K562 (cell line): ENCODE measurements at regions not wholly inside any gene's neighbourhood (a gene's known extent, or its start where the extent isn't known, plus 50 kb on each side); places are given as distances from the start of the nearest gene placed in this dataset.

Experiments used
- CTCF ChIP-seq, 3 experiments: IDR thresholded peaks in 2 of 3; conservative IDR thresholded peaks in 1 of 3; 2 replicates each; pipeline ENCODE4 v1.5.1; 2011 to 2012; ENCODE audit warnings: low read length in 3 of 3, mild to moderate bottlenecking in 3 of 3, control low read depth in 2 of 3, improper control_type of control experiment in 1 of 3, inconsistent platforms in 1 of 3, low read depth in 1 of 3, mixed read lengths in 1 of 3, moderate library complexity in 1 of 3; ENCODE audit not compliant: insufficient read depth in 2 of 3
- EP300 ChIP-seq: IDR thresholded peaks from 2 replicates; pipeline ENCODE4 v1.6.1; 2012; ENCODE audit warnings: low read length, improper control_type of control experiment
- NELFE ChIP-seq: IDR thresholded peaks from 2 replicates; pipeline ENCODE4 v1.6.1; 2011; ENCODE audit warnings: mild to moderate bottlenecking; ENCODE audit not compliant: insufficient read depth, insufficient read length
- RBFOX2 ChIP-seq: fragments of 200-400 bp; formaldehyde crosslinking; IDR thresholded peaks from 2 replicates; pipeline ENCODE4 v1.6.1; 2017; ENCODE audit warnings: low read depth, mild to moderate bottlenecking, low read length, moderate library complexity
- RCOR1 ChIP-seq, 2 experiments: IDR thresholded peaks; 2 replicates each; pipeline ENCODE4 v1.6.1; 2012; ENCODE audit warnings: low read depth in 2 of 2, low read length in 2 of 2, borderline replicate concordance in 1 of 2, improper control_type of control experiment in 1 of 2
- REST ChIP-seq, 2 experiments: fragments of 450-650 bp; formaldehyde crosslinking in 1 of 2; IDR thresholded peaks; 2 replicates each; pipeline versions ENCODE4 v1.4.0 to v1.6.1; 2014 to 2020; ENCODE audit warnings: mild to moderate bottlenecking in 2 of 2, borderline replicate concordance in 1 of 2, low read depth in 1 of 2
- SMARCB1 ChIP-seq: IDR thresholded peaks from 2 replicates; pipeline ENCODE4 v1.6.1; 2011; ENCODE audit warnings: improper control_type of control experiment, low read depth; ENCODE audit not compliant: insufficient read length
- SNRNP70 ChIP-seq: fragments of 200-400 bp; formaldehyde crosslinking; optimal IDR thresholded peaks from 2 replicates; pipeline ENCODE3; 2017; ENCODE audit warnings: low read depth, low read length

GRCh38 chr9:26744191-26744965, 148.2 kb downstream of the CAAP1 start:
- peak in 2 of 3 experiments; percentile 4 to 49; a peak in 3 of 6 replicates for TF ChIP-seq CTCF (IDR thresholded peaks at IDR 0.05 in 2 of 3, conservative IDR thresholded peaks at IDR 0.05 in 1 of 3; ENCODE audit: insufficient read depth in 2 of 3, low read depth in 1 of 3, low read length in 3 of 3)
- no peak for TF ChIP-seq RBFOX2
- no peak for TF ChIP-seq SNRNP70
- TF ChIP-seq EP300: no peak
- TF ChIP-seq NELFE: no peak
- peak; percentile 43; the same call in 1 of the 2 replicates for TF ChIP-seq REST (IDR thresholded peaks at IDR 0.05; ENCODE audit: borderline replicate concordance)
- TF ChIP-seq REST (CRISPR knock-in tag; IDR thresholded peaks at IDR 0.05; ENCODE audit: low read depth): no peak
- TF ChIP-seq RCOR1 (IDR thresholded peaks at IDR 0.05; ENCODE audit: borderline replicate concordance in 1 of 2, low read depth in 2 of 2, low read length in 2 of 2): no peak
- TF ChIP-seq SMARCB1: no peak
